DMS114 treated with DMSO at 0.1 percent for 48 hours (cell line): ENCODE measurements at regions not wholly inside any gene's neighbourhood (a gene's known extent, or its start where the extent isn't known, plus 50 kb on each side); places are given as distances from the start of the nearest gene placed in this dataset.

Source experiments
- DNase-seq: peaks from one replicate; lab custom pipeline; 2025; ENCODE audit not compliant: unreplicated experiment; lab: John Stamatoyannopoulos, UW

DNA sequence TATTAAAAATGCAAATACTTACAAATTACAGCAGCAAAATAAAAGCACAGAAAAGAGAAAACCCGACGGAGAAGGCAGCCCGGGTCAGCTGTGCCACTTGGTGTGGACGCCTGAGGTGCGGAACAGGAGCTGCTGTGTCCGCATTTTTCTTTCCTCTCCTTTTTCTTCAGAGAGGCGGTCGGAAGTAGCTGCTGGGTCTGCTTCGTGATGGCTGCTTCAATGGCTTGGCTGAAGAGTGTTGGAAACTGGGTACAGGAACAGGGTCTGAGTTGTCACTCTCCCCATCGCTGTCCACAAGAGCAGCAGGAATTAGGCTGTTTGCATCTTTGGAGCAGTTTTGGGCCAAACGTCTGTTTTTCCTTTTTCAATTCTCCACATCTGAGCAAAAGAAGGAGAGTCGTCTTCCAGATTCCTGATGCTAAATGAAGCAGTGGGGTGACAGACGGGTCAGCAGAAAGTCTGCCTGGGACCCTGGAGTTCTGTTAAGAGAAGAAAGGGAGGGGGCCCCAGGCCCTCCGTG, 53.5 kb upstream of the ARL8B start:
- DNase-seq, result no peak

- DNase-seq, result no peak
Measured at GRCh38 chr3:5069627-5070026, 52.5 kb upstream of the ARL8B start.

DNA sequence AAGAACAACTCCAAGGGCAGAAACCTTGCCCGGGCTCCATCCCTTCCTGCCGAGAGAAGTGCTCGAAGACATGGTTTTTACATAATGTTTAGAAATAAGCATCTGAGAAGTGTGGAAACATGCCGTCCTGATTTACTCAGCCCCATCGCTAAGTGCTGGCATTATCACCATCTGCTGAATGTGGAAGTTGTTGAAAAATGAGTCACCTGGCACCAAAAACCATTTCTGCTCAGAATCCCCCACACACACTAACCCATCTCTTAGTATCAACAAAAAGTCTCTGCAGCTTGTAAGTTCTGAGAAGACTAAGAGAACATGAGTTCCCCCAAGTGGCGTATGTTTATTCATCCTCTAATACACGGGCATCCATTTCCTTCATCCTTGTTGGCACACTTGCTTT, 51.0 kb upstream of the ARL8B start:
- no peak for DNase-seq

DNA sequence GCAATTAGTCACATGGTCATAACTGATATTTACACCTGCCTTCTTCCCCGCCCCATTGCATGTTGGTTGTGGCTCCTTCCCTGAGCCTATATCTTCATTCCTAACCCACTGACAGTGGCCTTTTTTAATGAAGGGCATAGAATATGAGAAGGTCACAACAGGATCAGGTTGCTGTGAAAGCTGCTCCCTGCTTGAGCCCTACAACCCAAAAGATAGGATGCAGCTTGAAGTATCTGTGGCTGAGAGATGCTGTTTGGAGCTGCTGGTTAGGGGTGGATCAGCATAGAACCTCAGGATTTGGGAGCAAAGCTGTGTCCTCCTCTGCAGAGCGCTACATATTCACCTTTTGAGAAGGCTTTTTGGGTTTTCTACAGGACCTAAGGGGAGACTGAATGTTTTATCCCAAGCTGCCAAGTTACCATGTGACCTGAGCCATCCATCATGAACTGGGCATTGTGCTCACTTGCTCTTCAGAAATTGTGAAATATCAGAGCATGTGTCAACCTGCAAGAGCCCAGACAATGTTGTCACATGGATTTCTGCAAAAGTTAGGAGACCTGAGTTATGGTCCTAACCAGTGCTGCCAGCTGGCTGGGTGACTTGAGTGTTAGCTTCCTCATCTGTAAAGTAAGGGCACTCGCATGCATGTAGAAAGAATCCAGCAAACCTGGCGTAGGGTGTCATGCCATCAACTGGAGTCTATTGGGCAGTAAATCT, 49.8 kb upstream of the ARL8B start:
- no peak for DNase-seq
